ENCODE measurements at regions not wholly inside any gene's neighbourhood (a gene's known extent, or its start where the extent isn't known, plus 50 kb on each side); places are given as distances from the start of the nearest gene placed in this dataset.

DNA sequence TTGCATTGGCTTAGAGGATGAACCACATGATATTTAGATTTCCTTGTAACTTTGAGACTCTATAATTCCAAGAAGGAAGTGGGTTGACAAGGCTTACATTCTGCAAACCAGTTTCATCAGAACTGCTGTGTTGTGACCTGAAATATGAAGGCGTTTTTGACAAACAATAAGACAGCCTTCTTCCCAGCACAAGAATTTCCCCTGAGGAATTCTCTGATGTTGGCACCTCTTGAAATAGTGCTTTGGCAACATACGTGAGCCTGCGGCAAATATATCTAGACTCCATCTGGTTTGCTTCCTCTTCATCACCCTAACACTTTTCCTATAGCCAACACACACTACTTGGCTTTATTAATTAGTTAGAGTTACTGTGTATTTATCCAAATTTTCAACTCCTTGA, 585.5 kb upstream of the SOX9 start:
- dilution Hi-C loops (cut with MboI; ENCODE audit: extremely low pct_ligation_motif_present, low sequenced_read_pairs) = no loop called here

DNA sequence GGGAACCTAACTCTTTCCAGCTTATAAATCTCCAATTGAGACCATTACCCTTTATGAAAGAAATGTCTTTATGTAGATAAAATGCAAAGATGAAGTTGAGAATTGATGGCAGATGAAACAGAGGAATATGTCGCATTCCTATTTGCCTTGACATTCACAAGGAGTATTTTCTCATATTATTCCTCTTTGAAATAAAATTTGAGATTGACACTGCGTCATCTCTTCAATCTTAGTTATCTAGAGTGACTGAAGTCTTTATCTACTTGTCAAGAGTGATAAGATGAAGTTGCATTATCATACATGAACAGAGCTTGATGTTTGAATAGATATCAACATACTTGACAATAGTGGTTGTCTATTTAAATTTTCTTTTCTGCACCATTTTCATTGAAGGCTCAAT, 574.4 kb upstream of the SOX9 start:
- no peak for FAIRE-seq
- no peak overlapping the region for H3K4me2 ChIP-seq (ENCODE audit: control insufficient read depth, extremely low read depth, insufficient read depth, low read depth, low read length)
- no peaks in the 10 kb centered on the region for H3K36me3 ChIP-seq (ENCODE audit: control insufficient read depth in 2 of 2, extremely low read depth in 1 of 2, insufficient read depth in 2 of 2, low read length in 2 of 2)
- H4K20me1 ChIP-seq (ENCODE audit: control insufficient read depth, extremely low read depth, insufficient read depth, low read length) = no peaks in the 10 kb centered on the region
- H3K4me1 ChIP-seq (ENCODE audit: control insufficient read depth, extremely low read depth, insufficient read depth, low read length) = no peaks in the 10 kb centered on the region
- H3K4me3 ChIP-seq (ENCODE audit: control insufficient read depth in 2 of 3, extremely low read depth in 1 of 3, insufficient read depth in 2 of 3, low read depth in 1 of 3, low read length in 3 of 3) = no peak overlapping the region
- no peaks in the 10 kb centered on the region for H3K27me3 ChIP-seq (ENCODE audit: control insufficient read depth, extremely low read depth, insufficient read depth, low read length)
- no peak overlapping the region for H3K9ac ChIP-seq (ENCODE audit: control insufficient read depth, extremely low read depth, insufficient read depth, low read length)
- no peak overlapping the region for H3K27ac ChIP-seq (ENCODE audit: control insufficient read depth, insufficient read depth, low read length)
- no peak overlapping the region for H2AFZ ChIP-seq (ENCODE audit: control insufficient read depth, low read length)
- H3K9me3 ChIP-seq (ENCODE audit: control insufficient read depth, low read depth, low read length) = no peaks in the 10 kb centered on the region
- TF ChIP-seq, protein P1, sequence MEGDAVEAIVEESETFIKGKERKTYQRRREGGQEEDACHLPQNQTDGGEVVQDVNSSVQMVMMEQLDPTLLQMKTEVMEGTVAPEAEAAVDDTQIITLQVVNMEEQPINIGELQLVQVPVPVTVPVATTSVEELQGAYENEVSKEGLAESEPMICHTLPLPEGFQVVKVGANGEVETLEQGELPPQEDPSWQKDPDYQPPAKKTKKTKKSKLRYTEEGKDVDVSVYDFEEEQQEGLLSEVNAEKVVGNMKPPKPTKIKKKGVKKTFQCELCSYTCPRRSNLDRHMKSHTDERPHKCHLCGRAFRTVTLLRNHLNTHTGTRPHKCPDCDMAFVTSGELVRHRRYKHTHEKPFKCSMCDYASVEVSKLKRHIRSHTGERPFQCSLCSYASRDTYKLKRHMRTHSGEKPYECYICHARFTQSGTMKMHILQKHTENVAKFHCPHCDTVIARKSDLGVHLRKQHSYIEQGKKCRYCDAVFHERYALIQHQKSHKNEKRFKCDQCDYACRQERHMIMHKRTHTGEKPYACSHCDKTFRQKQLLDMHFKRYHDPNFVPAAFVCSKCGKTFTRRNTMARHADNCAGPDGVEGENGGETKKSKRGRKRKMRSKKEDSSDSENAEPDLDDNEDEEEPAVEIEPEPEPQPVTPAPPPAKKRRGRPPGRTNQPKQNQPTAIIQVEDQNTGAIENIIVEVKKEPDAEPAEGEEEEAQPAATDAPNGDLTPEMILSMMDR (optimal IDR thresholded peaks at IDR 0.05 in 1 of 3, IDR thresholded peaks at IDR 0.05 in 1 of 3, conservative IDR thresholded peaks at IDR 0.05 in 1 of 3; ENCODE audit: extremely low read depth in 1 of 3, insufficient read depth in 2 of 3, low read length in 3 of 3) = no peak
- no peak for TF ChIP-seq EZH2 (IDR thresholded peaks at IDR 0.05; ENCODE audit: low read length)
- H3K79me2 ChIP-seq (ENCODE audit: control insufficient read depth, insufficient read depth, low read length) = no peaks in the 10 kb centered on the region
- no peak for DNase-seq (ENCODE audit: low read depth, low spot score)
- dilution Hi-C loops (cut with MboI; ENCODE audit: extremely low pct_ligation_motif_present, low sequenced_read_pairs) = no loop called here
- H3K9me1 ChIP-seq (ENCODE audit: control insufficient read depth, extremely low read depth, insufficient read depth, low read length) = no peaks in the 10 kb centered on the region

More for the DNA sequence above, 585.5 kb upstream of the SOX9 start:
- no peaks in the 10 kb centered on the region for H3K36me3 ChIP-seq (ENCODE audit: control insufficient read depth in 2 of 2, extremely low read depth in 1 of 2, insufficient read depth in 2 of 2, low read length in 2 of 2)
- H3K27me3 ChIP-seq (ENCODE audit: control insufficient read depth, extremely low read depth, insufficient read depth, low read length) = no peaks in the 10 kb centered on the region
- H3K4me2 ChIP-seq (ENCODE audit: control insufficient read depth, extremely low read depth, insufficient read depth, low read depth, low read length) = peak overlapping the region; percentile 22
- no peak for DNase-seq (ENCODE audit: low read depth, low spot score)
- H4K20me1 ChIP-seq (ENCODE audit: control insufficient read depth, extremely low read depth, insufficient read depth, low read length) = no peaks in the 10 kb centered on the region
- FAIRE-seq = peak; percentile 88
- no peak overlapping the region for H3K4me3 ChIP-seq (ENCODE audit: control insufficient read depth in 2 of 3, extremely low read depth in 1 of 3, insufficient read depth in 2 of 3, low read depth in 1 of 3, low read length in 3 of 3)
- H3K9me3 ChIP-seq (ENCODE audit: control insufficient read depth, low read depth, low read length) = no peaks in the 10 kb centered on the region
- no peak for TF ChIP-seq EZH2 (IDR thresholded peaks at IDR 0.05; ENCODE audit: low read length)
- TF ChIP-seq, protein P1 (optimal IDR thresholded peaks at IDR 0.05 in 1 of 3, IDR thresholded peaks at IDR 0.05 in 1 of 3, conservative IDR thresholded peaks at IDR 0.05 in 1 of 3; ENCODE audit: extremely low read depth in 1 of 3, insufficient read depth in 2 of 3, low read length in 3 of 3) = no peak
- no peaks in the 10 kb centered on the region for H3K79me2 ChIP-seq (ENCODE audit: control insufficient read depth, insufficient read depth, low read length)
- no peaks in the 10 kb centered on the region for H3K9me1 ChIP-seq (ENCODE audit: control insufficient read depth, extremely low read depth, insufficient read depth, low read length)
- H3K9ac ChIP-seq (ENCODE audit: control insufficient read depth, extremely low read depth, insufficient read depth, low read length) = no peak overlapping the region
- H2AFZ ChIP-seq (ENCODE audit: control insufficient read depth, low read length) = peak overlapping the region; percentile 27
- H3K27ac ChIP-seq (ENCODE audit: control insufficient read depth, insufficient read depth, low read length) = no peak overlapping the region
- H3K4me1 ChIP-seq (ENCODE audit: control insufficient read depth, extremely low read depth, insufficient read depth, low read length) = peaks cover 23% of the 10 kb centered on the region

Data from keratinocyte (primary cell).